ENCODE measurements at regions not wholly inside any gene's neighbourhood (a gene's known extent, or its start where the extent isn't known, plus 50 kb on each side); places are given as distances from the start of the nearest gene placed in this dataset.

- peaks cover 0 to 86% (median 0%) of the 10 kb centered on the region in 4 donors for H3K27me3 ChIP-seq
- intact Hi-C loops (cut with DNase I): no loop called here
- no peak for TF ChIP-seq POLR2A (IDR thresholded peaks at IDR 0.05)
- TF ChIP-seq, protein P1, sequence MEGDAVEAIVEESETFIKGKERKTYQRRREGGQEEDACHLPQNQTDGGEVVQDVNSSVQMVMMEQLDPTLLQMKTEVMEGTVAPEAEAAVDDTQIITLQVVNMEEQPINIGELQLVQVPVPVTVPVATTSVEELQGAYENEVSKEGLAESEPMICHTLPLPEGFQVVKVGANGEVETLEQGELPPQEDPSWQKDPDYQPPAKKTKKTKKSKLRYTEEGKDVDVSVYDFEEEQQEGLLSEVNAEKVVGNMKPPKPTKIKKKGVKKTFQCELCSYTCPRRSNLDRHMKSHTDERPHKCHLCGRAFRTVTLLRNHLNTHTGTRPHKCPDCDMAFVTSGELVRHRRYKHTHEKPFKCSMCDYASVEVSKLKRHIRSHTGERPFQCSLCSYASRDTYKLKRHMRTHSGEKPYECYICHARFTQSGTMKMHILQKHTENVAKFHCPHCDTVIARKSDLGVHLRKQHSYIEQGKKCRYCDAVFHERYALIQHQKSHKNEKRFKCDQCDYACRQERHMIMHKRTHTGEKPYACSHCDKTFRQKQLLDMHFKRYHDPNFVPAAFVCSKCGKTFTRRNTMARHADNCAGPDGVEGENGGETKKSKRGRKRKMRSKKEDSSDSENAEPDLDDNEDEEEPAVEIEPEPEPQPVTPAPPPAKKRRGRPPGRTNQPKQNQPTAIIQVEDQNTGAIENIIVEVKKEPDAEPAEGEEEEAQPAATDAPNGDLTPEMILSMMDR (IDR thresholded peaks at IDR 0.05): no peak
- no peaks in the 10 kb centered on the region for H3K9me3 ChIP-seq
- no peak overlapping the region for H3K4me3 ChIP-seq
- 69 to 73% methylated on average over 11 to 12 of the region's 19 CpGs for WGBS, 2 donors
- no peak overlapping the region for H3K27ac ChIP-seq
- H3K4me1 ChIP-seq: peaks cover 0 to 19% (median 7%) of the 10 kb centered on the region in 3 donors
- H3K36me3 ChIP-seq: no peaks in the 10 kb centered on the region
- DNase-seq: no peak
Measured at GRCh38 chr20:58139849-58140786, 88.3 kb downstream of the ANKRD60 start.

DNA sequence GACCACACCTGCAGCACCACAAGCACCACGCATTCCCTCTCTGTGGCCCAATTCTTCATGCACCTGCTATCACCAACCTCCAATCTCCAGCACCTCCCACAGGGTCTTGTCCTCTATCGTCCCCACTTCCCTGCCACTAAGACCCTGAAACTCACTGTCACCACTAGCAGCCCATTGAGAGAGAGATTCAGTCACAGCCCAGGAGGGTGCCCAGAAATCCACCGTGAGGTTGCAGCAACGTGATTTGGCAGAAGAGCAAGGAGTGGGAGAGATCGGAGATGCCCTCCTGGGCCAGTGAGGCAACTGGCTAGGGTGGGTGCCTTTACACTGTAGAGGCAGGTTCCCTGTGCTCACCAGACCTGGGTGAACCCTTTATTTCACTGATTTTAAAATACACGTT lies 90.1 kb downstream of the ANKRD60 start:
- no peak for DNase-seq
- H3K4me1 ChIP-seq: peaks cover 0 to 24% (median 7%) of the 10 kb centered on the region in 3 donors
- H3K4me3 ChIP-seq: no peak overlapping the region
- H3K27me3 ChIP-seq: peaks cover 0 to 95% (median 0%) of the 10 kb centered on the region in 4 donors
- no peaks in the 10 kb centered on the region for H3K36me3 ChIP-seq
- intact Hi-C loops (cut with DNase I): no loop called here
- H3K27ac ChIP-seq: no peak overlapping the region
- TF ChIP-seq POLR2A (IDR thresholded peaks at IDR 0.05): no peak
- TF ChIP-seq, protein P1 (IDR thresholded peaks at IDR 0.05): no peak
- 75% methylated on average over 3 to 6 of the region's 6 CpGs for WGBS, 2 donors
- H3K9me3 ChIP-seq: no peaks in the 10 kb centered on the region

- H3K4me1 ChIP-seq: peaks cover 0 to 25% (median 7%) of the 10 kb centered on the region in 3 donors
- WGBS, 2 donors: 81 to 96% methylated on average over 4 to 6 of the region's 9 CpGs
- H3K9me3 ChIP-seq: no peaks in the 10 kb centered on the region
- H3K36me3 ChIP-seq: no peaks in the 10 kb centered on the region
- DNase-seq: no peak
- H3K4me3 ChIP-seq: no peak overlapping the region
- intact Hi-C loops (cut with DNase I): no loop called here
- H3K27me3 ChIP-seq: peaks cover 0 to 99% (median 0%) of the 10 kb centered on the region in 4 donors
- TF ChIP-seq, protein P1 (IDR thresholded peaks at IDR 0.05): no peak
- TF ChIP-seq POLR2A (IDR thresholded peaks at IDR 0.05): no peak
- H3K27ac ChIP-seq: no peak overlapping the region
Measured at GRCh38 chr20:58137651-58138265, 90.7 kb downstream of the ANKRD60 start.

- no peak for DNase-seq
- intact Hi-C loops (cut with DNase I): no loop called here
- H3K4me1 ChIP-seq: peaks cover 2 to 31% (median 7%) of the 10 kb centered on the region in 3 donors
- TF ChIP-seq, protein P1 (IDR thresholded peaks at IDR 0.05): no peak
- no peak for TF ChIP-seq POLR2A (IDR thresholded peaks at IDR 0.05)
- no peaks in the 10 kb centered on the region for H3K36me3 ChIP-seq
- 87 to 90% methylated on average over 6 to 7 of the region's 7 CpGs for WGBS, 2 donors
- H3K27me3 ChIP-seq: peaks cover 0 to 99% (median 0%) of the 10 kb centered on the region in 4 donors
- H3K4me3 ChIP-seq: no peak overlapping the region
- H3K9me3 ChIP-seq: no peaks in the 10 kb centered on the region
- no peak overlapping the region for H3K27ac ChIP-seq
Measured at GRCh38 chr20:58137236-58137635, 91.2 kb downstream of the ANKRD60 start.

DNA sequence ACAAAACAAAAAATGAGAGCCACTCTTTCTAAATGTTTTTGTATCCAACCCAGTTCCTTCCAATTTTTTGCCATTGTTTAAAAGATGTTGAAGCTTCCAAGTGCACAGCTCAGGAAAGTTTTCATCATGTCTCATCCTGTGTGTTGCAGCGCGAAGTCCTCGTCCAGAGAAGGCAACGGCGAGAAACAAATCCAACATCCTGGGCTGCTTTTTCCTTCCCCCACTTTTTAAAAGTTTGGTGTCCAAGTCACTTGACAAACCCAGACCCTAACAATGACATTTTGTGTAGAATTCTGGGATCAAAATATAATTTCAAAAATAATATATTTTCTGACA lies 92.3 kb downstream of the ANKRD60 start:
- intact Hi-C loops (cut with DNase I): no loop called here
- H3K36me3 ChIP-seq: no peaks in the 10 kb centered on the region
- H3K4me1 ChIP-seq: peaks cover 4 to 42% (median 12%) of the 10 kb centered on the region in 3 donors
- DNase-seq: no peak
- 16 to 26% methylated on average over 5 of the region's 5 CpGs for WGBS, 2 donors
- H3K9me3 ChIP-seq: no peaks in the 10 kb centered on the region
- no peak for TF ChIP-seq POLR2A (IDR thresholded peaks at IDR 0.05)
- TF ChIP-seq, protein P1 (IDR thresholded peaks at IDR 0.05): no peak
- H3K4me3 ChIP-seq: peak overlapping the region in 1 of 4 donors; percentile 23
- peak overlapping the region in 2 of 4 donors; percentile 9 to 29 for H3K27ac ChIP-seq
- H3K27me3 ChIP-seq: peaks cover 0 to 100% (median 0%) of the 10 kb centered on the region in 4 donors

Data from esophagus squamous epithelium (tissue), 5 donors.